GM12892 (cell line): ENCODE measurements at regions not wholly inside any gene's neighbourhood (a gene's known extent, or its start where the extent isn't known, plus 50 kb on each side); places are given as distances from the start of the nearest gene placed in this dataset.

ENCODE experiments used
- POLR2A ChIP-seq: IDR thresholded peaks from 2 replicates; pipeline ENCODE4 v1.6.1; 2011; ENCODE audit warnings: low read depth, low read length, control low read depth
- POLR2AphosphoS5 ChIP-seq: IDR thresholded peaks from 2 replicates; pipeline ENCODE4 v1.6.1; 2011; ENCODE audit warnings: low read depth, low read length, control low read depth
- TAF1 ChIP-seq: IDR thresholded peaks from 2 replicates; pipeline ENCODE4 v1.6.1; 2011; ENCODE audit warnings: low read depth, mild to moderate bottlenecking, control low read depth, low read length, borderline replicate concordance

DNA sequence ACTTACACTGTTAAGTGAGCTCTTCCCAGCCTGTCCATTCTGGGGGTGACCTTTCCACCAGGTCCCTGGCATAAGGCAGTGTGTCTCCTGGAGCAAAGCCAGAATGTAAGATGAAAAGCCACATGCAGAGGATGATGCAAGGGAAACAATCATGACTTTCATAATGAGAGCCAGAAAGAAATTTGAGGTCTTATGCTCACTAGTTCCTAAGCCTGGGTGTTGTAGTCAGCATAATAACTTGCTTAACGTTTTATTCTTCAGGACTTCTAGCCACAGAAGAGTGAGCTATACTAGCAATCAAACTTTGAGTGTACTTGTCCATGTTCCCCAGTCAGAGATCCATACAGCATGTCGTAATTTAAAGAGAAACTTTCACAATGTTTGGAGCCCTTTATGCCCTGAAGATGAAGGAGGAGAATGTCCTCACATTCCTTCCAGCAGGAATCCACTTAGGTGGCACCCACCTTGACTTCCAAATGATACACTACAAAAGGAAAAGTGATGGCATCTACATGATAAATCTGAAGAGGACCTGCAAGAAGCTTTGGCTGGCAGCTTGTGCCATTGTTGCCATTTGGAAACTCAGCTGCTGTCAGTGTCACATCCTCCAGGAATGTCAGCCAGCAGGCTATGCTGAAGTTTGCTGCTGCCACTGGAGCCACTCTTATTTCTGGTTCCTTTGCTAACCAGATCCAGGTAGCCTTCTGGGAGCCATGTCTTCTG, 60.5 kb upstream of the FOXD3 start:
- no peak for TF ChIP-seq POLR2AphosphoS5
- TF ChIP-seq POLR2A = no peak
- TF ChIP-seq TAF1 = no peak
